Large intestine (tissue), 3 donors: ENCODE measurements at regions not wholly inside any gene's neighbourhood (a gene's known extent, or its start where the extent isn't known, plus 50 kb on each side); places are given as distances from the start of the nearest gene placed in this dataset.

ENCODE experiments used
- DNase-seq, 2 donors: peaks; one replicate each; pipeline versions ENCODE4 v3.0.0 to v3.0.0-alpha.2; 2013
- H3K27ac ChIP-seq: one replicate; pipeline ENCODE4 v1.5.1; 2013; ENCODE audit warnings: low read length
- H3K27me3 ChIP-seq: 2 replicates; pipeline ENCODE4 v1.6.1; 2013; ENCODE audit warnings: low read length; ENCODE audit not compliant: control insufficient read depth, insufficient read depth
- H3K36me3 ChIP-seq: 2 replicates; pipeline ENCODE4 v1.6.1; 2013; ENCODE audit warnings: low read length; ENCODE audit not compliant: control insufficient read depth, insufficient read depth
- H3K4me1 ChIP-seq: one replicate; pipeline ENCODE4 v1.6.1; 2013; ENCODE audit warnings: low read length; ENCODE audit not compliant: control insufficient read depth, insufficient read depth
- H3K4me3 ChIP-seq: one replicate; pipeline ENCODE4 v1.5.1; 2013; ENCODE audit warnings: low read length
- H3K9me3 ChIP-seq: one replicate; pipeline ENCODE4 v1.6.1; 2013; ENCODE audit warnings: mild to moderate bottlenecking, low read depth, low read length, moderate library complexity; ENCODE audit not compliant: control insufficient read depth
- WGBS: methylation state at CpG from one replicate; pipeline ENCODE4 v1.1.5; 2013; ENCODE audit warnings: low lambda C conversion rate; ENCODE audit not compliant: insufficient coverage; 5-methylcytosine and 5-hydroxymethylcytosine counted together

- DNase-seq = no peak
- no CpG with 5 or more reads among the region's 14 CpGs for WGBS
- H3K27ac ChIP-seq = peak overlapping the region; percentile 25
- H3K4me1 ChIP-seq = peaks cover 23% of the 10 kb centered on the region
- H3K27me3 ChIP-seq = no peaks in the 10 kb centered on the region
- no peak overlapping the region for H3K4me3 ChIP-seq
- H3K9me3 ChIP-seq = no peaks in the 10 kb centered on the region
- no peaks in the 10 kb centered on the region for H3K36me3 ChIP-seq
These were observed 109.9 kb upstream of the OTOS start for GRCh38 chr2:240250150-240250984.

DNA sequence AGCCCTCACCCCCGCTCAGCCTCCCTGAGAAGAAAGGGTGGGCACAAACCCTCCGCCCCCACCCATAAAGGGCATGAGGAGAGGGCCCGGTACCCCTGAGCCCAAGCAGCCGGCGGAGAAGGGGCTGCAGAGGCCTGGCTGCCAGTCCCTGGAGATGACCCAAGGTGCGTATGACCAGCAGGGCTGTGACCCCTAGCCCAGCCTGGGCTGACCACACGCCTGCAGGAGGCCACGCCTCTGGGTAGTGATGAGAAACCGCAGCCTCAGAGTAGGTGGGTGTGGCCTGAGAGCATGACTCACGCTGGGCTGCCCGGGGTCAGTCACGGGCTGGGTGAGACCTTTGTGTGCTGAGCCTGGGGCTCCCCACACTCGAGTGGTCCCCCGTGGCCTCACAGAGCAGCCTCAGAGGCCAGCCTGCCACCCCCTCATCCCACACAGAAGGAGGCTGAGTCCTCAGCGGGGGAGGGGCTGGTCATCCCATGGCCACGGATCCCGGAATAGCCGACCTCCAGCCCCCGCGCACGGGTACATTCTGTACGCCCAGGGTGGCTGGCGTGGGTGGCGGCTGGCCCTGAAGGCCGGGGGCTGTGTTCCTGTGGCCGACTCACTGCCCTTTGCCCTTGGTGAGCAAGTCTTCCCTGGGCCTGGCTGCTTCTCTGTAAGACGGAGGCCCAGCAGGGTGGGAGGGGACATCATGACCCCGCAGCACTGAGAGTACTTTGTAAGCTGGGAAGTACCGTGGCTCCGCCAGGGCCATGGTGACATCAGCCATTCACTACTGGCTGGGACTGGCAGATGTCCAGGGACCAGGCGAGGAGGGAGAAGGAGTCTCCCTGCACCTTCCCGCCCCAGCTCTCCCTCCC is 110.8 kb upstream of the OTOS start:
- Histone ChIP-seq H3K27me3 (no peaks in the 10 kb centered on the region), H3K9me3 (no peaks in the 10 kb centered on the region), H3K4me1 (peaks cover 30% of the 10 kb centered on the region), H3K27ac (peak overlapping the region; percentile 64), H3K4me3 (no peak overlapping the region), H3K36me3 (no peaks in the 10 kb centered on the region)
- WGBS = no CpG with 5 or more reads among the region's 32 CpGs
- DNase-seq = peak; percentile 89 to 91

DNA sequence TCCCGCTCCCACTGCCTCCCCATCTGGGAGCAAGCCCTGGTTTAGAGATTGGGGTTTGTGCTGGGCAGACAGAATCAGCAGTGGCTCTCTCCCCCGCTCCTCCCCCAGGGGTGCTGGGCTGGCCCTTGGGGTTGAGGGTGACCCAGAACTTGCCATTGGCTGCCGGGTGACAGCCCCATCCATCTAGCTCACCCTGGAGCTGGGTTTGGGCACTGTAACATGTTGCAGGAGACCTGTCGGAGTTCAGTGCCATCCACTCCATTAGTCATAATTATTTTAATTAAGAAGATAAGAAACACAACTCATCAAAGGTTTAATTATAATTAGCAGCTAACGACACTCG is 111.4 kb upstream of the OTOS start:
- H3K4me3 ChIP-seq = no peak overlapping the region
- H3K36me3 ChIP-seq = no peaks in the 10 kb centered on the region
- H3K27ac ChIP-seq = peak overlapping the region; percentile 64
- peaks cover 34% of the 10 kb centered on the region for H3K4me1 ChIP-seq
- no peaks in the 10 kb centered on the region for H3K27me3 ChIP-seq
- no peak for DNase-seq
- H3K9me3 ChIP-seq = no peaks in the 10 kb centered on the region
- WGBS = no CpG with 5 or more reads among the region's 6 CpGs

DNA sequence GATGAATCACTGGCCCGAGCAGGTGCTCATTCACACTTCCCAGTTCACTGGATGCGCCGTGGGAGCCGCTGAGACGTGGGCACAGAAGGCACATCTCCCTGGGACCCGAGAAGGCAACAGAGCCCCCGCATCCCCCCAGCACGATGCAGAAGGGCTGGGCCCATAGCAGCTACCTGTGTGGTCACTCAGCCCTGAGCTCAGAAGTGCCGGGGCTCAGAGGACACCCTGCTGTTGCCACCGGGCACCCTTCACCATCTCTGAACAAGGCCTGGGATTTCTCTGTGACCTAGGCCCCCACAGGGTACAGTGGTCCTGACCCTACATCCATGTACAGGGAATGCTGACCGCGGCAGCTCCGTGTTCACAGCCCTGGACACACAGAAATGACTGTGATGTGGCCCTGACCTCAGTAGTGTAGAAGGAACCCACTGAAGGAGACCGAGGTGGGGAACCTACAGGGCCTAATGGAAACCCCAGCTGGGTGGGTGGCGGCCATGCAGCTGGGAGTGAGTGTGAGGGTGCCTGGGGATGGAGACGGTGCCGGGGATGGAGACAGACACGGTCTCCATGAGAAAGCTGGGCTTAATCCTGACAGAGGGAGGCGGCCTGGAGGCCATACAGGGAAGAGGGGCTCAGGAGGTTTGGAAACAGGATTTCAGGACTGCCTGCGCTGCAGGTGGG is 111.9 kb upstream of the OTOS start:
- no peaks in the 10 kb centered on the region for H3K27me3 ChIP-seq
- H3K27ac ChIP-seq = peak overlapping the region; percentile 64
- H3K4me3 ChIP-seq = no peak overlapping the region
- WGBS = no CpG with 5 or more reads among the region's 20 CpGs
- DNase-seq = no peak
- no peaks in the 10 kb centered on the region for H3K36me3 ChIP-seq
- H3K9me3 ChIP-seq = no peaks in the 10 kb centered on the region
- H3K4me1 ChIP-seq = peaks cover 34% of the 10 kb centered on the region

DNA sequence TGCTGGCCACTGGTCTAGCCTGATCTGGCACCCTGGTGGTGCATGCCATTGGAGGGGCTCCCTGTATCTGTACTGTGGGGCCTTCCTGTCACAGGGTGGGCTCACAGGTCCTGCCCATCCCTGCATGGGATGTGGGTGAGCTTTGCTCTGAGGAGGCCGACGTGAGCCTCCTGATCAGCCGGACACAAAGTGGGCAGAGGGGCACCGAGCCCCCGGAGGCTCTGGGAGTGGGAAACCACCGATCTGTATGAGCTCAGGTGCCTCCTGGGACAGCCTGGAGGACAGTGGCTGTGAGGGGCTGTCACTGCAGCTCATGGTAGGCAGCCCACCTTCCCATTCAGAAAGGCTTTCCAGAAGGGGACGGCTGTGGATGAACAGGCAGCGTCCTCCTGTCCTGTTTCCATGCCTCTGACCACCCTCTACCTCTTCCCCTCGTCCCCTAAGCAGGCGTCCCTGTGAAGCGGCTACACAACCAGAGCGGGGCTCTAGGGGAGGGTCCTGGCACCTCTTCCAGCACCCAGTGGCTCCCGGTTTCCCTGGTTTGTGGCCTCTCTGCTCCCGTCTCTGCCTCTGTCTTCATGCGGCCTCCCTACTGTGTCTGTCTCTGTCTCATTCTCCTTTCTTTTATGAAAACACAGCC is 112.5 kb upstream of the OTOS start:
- H3K27me3 ChIP-seq = no peaks in the 10 kb centered on the region
- no peaks in the 10 kb centered on the region for H3K9me3 ChIP-seq
- 100% methylated on average over 2 of the region's 15 CpGs for WGBS
- H3K36me3 ChIP-seq = no peaks in the 10 kb centered on the region
- no peak overlapping the region for H3K27ac ChIP-seq
- peaks cover 34% of the 10 kb centered on the region for H3K4me1 ChIP-seq
- no peak overlapping the region for H3K4me3 ChIP-seq
- DNase-seq = no peak

DNA sequence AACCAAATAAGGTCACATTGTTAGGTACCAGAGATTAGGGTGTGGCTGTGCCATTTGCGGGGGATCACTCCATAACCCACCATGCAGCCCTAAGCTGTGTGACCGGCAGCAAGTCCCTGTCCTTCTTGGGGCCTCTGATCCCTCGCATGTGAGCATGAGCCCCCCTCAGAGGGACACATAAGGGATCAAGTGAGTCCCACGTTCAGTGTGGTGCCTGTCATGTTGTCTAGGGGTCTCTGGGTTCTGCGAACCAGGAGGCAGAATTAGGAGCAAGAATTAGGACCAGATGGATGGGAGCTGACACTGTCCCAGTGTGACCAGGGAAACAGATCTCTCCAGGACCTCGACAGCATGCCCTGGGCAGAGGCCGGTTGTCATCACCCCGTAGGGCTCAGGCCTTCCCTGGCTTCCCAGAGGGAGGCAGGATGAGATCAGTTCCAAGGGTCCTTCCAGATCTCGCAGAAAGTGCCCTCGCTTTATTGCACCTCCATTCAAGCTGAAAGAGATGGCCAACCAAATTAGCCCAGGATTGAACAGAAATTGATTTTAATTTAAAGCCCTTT is 113.2 kb upstream of the OTOS start:
- H3K27ac ChIP-seq = no peak overlapping the region
- WGBS = no CpG with 5 or more reads among the region's 10 CpGs

DNA sequence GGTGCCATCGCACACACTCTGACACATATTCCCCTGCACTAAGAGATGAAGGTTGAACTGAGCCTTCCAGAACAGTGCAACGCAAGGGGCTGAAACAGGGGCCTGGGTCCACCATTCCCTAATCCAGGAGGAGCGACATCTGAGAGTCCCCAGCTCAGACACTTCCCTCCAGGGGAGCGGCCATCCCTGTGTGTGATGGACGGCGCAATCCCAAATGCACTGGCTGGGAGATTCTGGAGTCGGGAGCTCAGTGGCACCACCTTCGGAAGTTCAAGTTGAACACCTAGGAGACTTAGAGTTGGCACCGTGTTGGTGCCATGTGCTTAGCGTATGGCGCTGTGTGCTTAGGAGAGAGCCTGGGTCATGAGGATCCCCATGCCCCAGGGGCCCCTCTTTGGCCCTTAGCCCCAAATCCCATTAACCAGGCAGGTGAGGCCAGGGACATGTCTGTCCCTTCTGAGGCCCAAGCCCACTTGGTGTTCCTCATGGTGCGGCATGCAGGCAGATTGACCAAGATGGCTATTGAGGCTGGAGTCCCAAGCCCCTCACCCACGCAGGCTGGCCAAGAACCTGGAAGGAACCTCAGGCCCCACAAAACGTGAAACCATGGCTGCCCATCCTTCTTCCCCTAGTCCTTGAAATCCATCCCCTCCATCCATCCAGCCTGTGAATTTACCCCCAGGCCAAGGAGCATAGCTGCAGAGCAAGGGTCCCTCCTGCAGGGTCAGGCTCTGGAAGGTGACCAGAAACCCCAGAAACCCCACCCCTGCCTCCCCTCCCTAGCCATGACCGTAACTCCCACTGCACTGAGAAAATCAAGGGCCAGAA is 114.1 kb upstream of the OTOS start:
- H3K9me3 ChIP-seq = no peaks in the 10 kb centered on the region
- H3K4me3 ChIP-seq = no peak overlapping the region
- WGBS = no CpG with 5 or more reads among the region's 15 CpGs

More for the DNA sequence above, 113.2 kb upstream of the OTOS start:
- Histone ChIP-seq H3K4me1 (peaks cover 31% of the 10 kb centered on the region), H3K4me3 (no peak overlapping the region), H3K36me3 (no peaks in the 10 kb centered on the region), H3K27me3 (no peaks in the 10 kb centered on the region), H3K9me3 (no peaks in the 10 kb centered on the region)
- DNase-seq = no peak

DNA sequence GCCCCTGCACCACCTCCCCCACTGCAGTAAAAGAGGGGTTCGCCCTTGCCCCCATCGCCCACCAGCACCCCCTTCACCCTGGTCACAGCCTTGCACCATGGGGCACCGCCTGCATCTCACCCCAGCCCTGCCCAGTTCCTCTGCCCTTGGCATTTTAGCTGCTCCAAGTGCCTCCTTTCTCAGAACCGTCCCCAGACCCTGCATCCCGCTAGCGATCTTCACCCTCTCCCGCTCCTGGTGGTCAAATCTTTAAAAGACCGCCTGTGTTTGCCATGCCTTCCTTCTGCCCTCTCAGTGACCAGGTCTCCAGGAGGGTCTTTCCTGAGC is 114.7 kb upstream of the OTOS start:
- DNase-seq = no peak
- no peak overlapping the region for H3K4me3 ChIP-seq
- no CpG with 5 or more reads among the region's 8 CpGs for WGBS
- no peaks in the 10 kb centered on the region for H3K9me3 ChIP-seq
- peaks cover 31% of the 10 kb centered on the region for H3K4me1 ChIP-seq
- H3K36me3 ChIP-seq = no peaks in the 10 kb centered on the region
- no peaks in the 10 kb centered on the region for H3K27me3 ChIP-seq
- H3K27ac ChIP-seq = no peak overlapping the region

More for the DNA sequence above, 114.1 kb upstream of the OTOS start:
- no peak for DNase-seq
- H3K36me3 ChIP-seq = no peaks in the 10 kb centered on the region
- H3K27ac ChIP-seq = no peak overlapping the region
- H3K4me1 ChIP-seq = peaks cover 31% of the 10 kb centered on the region
- H3K27me3 ChIP-seq = no peaks in the 10 kb centered on the region

GRCh38 chr2:240255811-240256703 is 115.6 kb upstream of the OTOS start:
- H3K4me3 ChIP-seq = no peak overlapping the region
- DNase-seq = peak; percentile 60 to 66

More at GRCh38 chr2:240255811-240256703, 115.6 kb upstream of the OTOS start:
- no peaks in the 10 kb centered on the region for H3K36me3 ChIP-seq
- WGBS = no CpG with 5 or more reads among the region's 20 CpGs
- no peaks in the 10 kb centered on the region for H3K27me3 ChIP-seq
- H3K9me3 ChIP-seq = no peaks in the 10 kb centered on the region
- peak overlapping the region; percentile 56 for H3K27ac ChIP-seq
- peaks cover 25% of the 10 kb centered on the region for H3K4me1 ChIP-seq
